ENCODE measurements at regions not wholly inside any gene's neighbourhood (a gene's known extent, or its start where the extent isn't known, plus 50 kb on each side); places are given as distances from the start of the nearest gene placed in this dataset.
A peak's percentile ranks its signal among the peaks of the same experiment; 100 is the strongest.

DNA sequence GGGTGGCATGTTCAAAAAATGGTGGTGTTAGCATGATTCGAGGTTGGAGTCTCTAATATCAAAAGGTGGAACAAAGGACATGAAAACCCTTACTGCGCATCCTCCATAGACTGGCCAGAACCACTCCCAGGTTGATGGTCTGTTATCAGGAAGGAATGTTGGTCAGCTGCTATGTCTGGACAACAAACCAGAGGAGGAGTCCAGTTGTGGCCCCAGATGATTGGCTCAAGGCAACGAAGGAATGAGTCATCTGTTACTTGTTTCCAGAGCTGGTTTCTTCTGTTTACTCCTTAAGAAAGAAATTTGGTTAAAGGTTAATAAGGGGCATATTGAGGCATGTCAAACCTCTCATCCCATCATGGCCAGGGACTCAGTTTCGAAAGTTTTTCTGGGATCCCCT lies 56.8 kb upstream of the GRIA4 start:
- no peaks in the 10 kb centered on the region for H3K36me3 Mint-ChIP-seq
- no peaks in the 10 kb centered on the region for H3K4me1 Mint-ChIP-seq
- H3K4me3 Mint-ChIP-seq, result no peak overlapping the region
- no peaks in the 10 kb centered on the region for H3K9me3 Mint-ChIP-seq
- no peak for ATAC-seq
- no peaks in the 10 kb centered on the region for H3K27me3 Mint-ChIP-seq
- H3K27ac Mint-ChIP-seq, result no peak overlapping the region

DNA sequence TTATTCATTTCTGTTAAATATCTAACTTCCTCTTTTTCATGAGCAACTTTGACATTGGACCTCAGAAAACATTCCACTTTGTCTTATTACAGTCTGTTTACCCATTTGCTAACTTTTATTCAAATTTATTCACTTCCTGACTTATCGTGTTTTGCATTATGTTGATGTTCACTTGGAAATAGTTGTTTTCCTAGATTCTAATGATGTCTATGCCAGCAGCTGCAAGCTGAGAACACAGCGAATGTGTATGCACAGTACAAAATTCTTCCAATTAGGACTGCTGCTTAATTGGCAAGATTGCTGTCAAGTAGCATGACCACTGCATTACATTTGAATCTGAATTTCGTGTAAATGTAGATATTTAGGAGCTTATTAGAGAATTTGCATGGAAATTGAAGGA lies 61.5 kb upstream of the GRIA4 start:
- peaks cover 4% of the 10 kb centered on the region for H3K4me1 Mint-ChIP-seq
- H3K9me3 Mint-ChIP-seq, result no peaks in the 10 kb centered on the region
- no peaks in the 10 kb centered on the region for H3K27me3 Mint-ChIP-seq
- H3K4me3 Mint-ChIP-seq, result no peak overlapping the region
- H3K36me3 Mint-ChIP-seq, result no peaks in the 10 kb centered on the region
- no peak for ATAC-seq
- H3K27ac Mint-ChIP-seq, result no peak overlapping the region

DNA sequence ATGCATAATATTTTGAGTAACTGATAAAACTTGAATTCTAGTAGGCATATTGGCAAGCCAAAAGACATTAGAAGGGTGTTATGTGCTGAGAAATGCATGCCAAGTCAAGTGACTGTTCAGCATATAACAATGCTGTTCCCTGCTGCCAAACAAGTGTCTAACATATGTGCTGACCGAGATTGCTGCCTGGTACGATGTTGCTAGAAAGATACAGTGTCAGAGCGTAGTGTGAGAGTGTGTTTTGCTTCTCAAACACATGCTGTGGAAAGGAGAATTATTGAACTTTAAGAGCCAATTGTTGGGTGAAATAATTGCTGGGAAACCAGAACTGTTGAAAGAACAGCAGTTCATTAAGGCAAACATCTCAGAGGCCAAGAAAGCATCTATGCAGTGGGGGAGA lies 71.3 kb upstream of the GRIA4 start:
- no peaks in the 10 kb centered on the region for H3K27me3 Mint-ChIP-seq
- no peak overlapping the region for H3K4me3 Mint-ChIP-seq
- no peaks in the 10 kb centered on the region for H3K9me3 Mint-ChIP-seq
- ATAC-seq, result no peak
- H3K36me3 Mint-ChIP-seq, result no peaks in the 10 kb centered on the region
- no peaks in the 10 kb centered on the region for H3K4me1 Mint-ChIP-seq
- no peak overlapping the region for H3K27ac Mint-ChIP-seq

DNA sequence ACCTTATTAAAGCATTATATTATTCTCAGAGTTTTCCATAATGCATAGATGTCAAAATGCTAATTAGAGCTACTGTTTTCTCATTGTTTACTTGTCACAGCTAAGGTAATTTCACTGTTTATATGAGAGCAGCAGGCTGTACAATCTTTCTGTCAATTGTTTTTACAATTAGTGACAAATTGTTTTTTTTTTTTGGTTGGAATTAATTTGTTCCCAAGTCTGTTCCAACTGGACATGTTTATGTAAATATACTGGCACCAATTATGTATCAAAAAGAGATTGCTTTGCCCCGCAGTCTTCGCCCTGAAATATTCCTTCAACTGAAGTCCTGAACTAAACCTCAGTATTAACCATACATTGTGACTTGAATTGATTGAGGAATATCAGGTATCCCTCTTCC lies 72.3 kb upstream of the GRIA4 start:
- H3K27me3 Mint-ChIP-seq, result no peaks in the 10 kb centered on the region
- H3K27ac Mint-ChIP-seq, result no peak overlapping the region
- H3K4me1 Mint-ChIP-seq, result no peaks in the 10 kb centered on the region
- H3K36me3 Mint-ChIP-seq, result no peaks in the 10 kb centered on the region
- H3K9me3 Mint-ChIP-seq, result no peaks in the 10 kb centered on the region
- H3K4me3 Mint-ChIP-seq, result no peak overlapping the region
- ATAC-seq, result no peak

DNA sequence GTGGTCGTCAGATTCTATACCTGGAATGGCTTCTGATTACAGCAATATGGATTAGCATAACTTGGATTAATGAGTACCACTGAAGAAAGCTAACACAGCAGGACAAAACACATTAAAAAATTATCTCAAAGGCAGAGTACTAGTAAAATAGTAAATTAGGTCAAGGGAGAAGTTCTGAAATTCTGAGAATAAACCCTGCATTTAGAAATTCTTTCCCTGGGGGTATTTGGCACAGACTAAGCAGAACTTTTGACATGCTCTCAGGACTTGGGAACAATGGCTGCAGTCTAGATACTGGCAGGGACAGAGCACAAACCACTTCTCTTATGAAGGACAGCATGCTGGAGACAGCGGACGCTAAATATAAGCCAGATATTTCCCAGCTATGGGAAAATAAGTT lies 85.6 kb upstream of the GRIA4 start:
- ATAC-seq, result no peak
- H3K27ac Mint-ChIP-seq, result no peak overlapping the region
- H3K9me3 Mint-ChIP-seq, result peaks cover 12% of the 10 kb centered on the region
- H3K4me3 Mint-ChIP-seq, result no peak overlapping the region
- no peaks in the 10 kb centered on the region for H3K36me3 Mint-ChIP-seq
- no peaks in the 10 kb centered on the region for H3K4me1 Mint-ChIP-seq
- no peaks in the 10 kb centered on the region for H3K27me3 Mint-ChIP-seq

DNA sequence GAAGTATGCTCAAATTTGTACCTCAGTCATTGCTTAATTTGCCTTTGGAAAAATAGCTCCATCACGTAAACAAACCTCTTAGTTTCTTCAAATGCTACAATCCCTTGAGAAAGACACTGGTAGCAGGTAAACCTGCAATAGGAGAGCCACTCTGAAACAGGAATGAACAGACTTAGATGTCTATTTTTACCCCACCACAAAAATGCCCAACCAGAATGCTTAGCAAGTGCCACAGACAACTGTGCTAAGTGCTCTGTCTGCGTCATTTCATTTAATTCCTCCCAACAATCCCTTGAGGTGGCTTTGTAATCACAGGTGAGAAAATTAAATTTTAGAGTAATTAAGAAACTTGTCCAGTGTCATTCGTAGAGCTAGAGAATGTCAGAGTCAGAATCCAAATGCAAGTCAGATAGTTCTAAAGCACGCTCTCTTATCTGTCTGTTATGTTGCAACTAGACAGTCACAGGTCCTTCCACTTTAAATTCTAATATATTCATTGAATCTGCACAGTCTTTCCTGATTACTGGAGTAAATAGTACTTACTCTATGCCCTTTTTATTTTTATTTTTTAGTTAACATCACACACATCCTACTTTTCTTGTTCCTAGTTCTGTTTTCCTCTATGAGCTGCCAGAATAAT lies 89.0 kb upstream of the GRIA4 start:
- Mint-ChIP-seq H3K4me3 (no peak overlapping the region), H3K27ac (no peak overlapping the region), H3K4me1 (no peaks in the 10 kb centered on the region), H3K9me3 (peaks cover 8% of the 10 kb centered on the region), H3K27me3 (no peaks in the 10 kb centered on the region), H3K36me3 (no peaks in the 10 kb centered on the region)
- ATAC-seq, result no peak

DNA sequence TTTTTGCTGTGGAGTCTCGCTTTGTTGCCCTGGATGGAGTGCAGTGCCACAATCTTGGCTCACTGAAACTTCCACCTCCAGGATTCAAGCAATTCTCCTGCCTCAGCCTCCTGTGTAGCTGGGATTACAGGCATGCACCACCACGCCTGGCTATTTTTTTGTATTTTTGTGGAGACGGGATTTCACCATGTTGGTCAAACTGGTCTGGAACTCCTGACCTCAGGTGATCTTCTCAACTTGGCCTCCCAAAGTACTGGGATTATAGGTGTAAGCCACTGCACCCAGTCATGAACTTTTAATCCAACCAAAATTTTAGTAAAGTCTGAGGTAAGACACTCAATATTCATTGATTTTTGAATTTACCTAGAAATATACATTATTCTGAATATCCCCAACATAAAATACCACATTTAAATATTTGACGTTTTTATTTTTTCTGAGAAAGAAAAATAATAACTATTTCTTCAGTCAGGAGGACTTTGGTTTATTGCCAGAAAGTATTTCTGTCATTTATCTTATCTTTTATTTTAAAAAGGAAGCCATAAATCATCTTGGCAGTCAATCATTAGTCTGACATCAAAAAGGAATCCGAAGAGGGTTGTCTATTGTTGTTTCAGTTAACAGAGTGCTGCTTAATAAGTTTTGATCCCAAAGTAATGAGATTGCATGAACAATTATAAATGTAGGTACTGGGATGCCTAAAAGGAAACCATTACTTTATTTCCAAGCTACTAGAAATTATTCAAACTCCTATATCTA lies 102.2 kb upstream of the GRIA4 start:
- H3K4me1 Mint-ChIP-seq, result no peaks in the 10 kb centered on the region
- no peaks in the 10 kb centered on the region for H3K9me3 Mint-ChIP-seq
- no peaks in the 10 kb centered on the region for H3K27me3 Mint-ChIP-seq
- H3K4me3 Mint-ChIP-seq, result no peak overlapping the region
- no peaks in the 10 kb centered on the region for H3K36me3 Mint-ChIP-seq
- ATAC-seq, result no peak
- H3K27ac Mint-ChIP-seq, result no peak overlapping the region

DNA sequence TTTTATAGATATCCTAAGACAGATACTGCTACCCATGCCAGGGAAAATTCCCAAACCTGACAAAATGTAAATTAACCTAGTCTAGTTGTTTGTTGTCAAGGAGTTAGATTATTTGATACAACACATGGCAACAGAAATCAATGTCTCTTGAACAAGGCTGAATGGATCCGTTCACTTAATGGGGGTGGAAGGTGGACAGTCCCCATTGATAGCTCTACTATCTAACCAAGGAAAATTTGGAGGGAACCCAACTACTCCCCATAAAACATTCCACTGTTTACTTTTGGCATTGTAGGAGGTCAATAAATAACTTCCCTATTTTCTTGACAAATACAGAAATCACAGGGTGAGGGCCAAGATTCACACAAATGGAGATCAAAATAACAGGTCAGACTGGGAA lies 117.9 kb upstream of the GRIA4 start:
- no peaks in the 10 kb centered on the region for H3K36me3 Mint-ChIP-seq

DNA sequence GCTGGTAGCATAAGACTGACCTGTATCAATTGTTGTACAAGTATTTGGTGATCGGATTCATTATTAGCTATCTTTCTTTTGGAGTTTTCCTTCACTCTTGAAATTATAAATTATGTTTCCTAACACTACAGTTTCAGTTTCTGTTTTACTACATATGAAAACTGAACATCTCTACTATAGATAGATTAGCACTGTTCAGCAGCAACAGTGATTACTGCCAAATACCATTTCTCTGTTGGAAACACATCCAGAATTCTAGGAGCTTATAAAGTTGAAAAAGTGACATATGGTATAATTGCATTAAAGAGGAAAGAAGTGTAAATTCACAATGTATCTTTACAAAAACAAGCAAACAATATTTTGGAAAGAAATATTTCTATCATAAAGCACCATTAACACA lies 118.5 kb upstream of the GRIA4 start:
- H3K27me3 Mint-ChIP-seq, result no peaks in the 10 kb centered on the region
- no peaks in the 10 kb centered on the region for H3K36me3 Mint-ChIP-seq
- H3K4me1 Mint-ChIP-seq, result no peaks in the 10 kb centered on the region
- no peaks in the 10 kb centered on the region for H3K9me3 Mint-ChIP-seq
- H3K27ac Mint-ChIP-seq, result no peak overlapping the region
- ATAC-seq, result no peak
- no peak overlapping the region for H3K4me3 Mint-ChIP-seq

More for the DNA sequence above, 117.9 kb upstream of the GRIA4 start:
- ATAC-seq, result no peak
- H3K4me1 Mint-ChIP-seq, result no peaks in the 10 kb centered on the region
- no peaks in the 10 kb centered on the region for H3K27me3 Mint-ChIP-seq
- no peak overlapping the region for H3K4me3 Mint-ChIP-seq
- H3K27ac Mint-ChIP-seq, result no peak overlapping the region
- no peaks in the 10 kb centered on the region for H3K9me3 Mint-ChIP-seq

DNA sequence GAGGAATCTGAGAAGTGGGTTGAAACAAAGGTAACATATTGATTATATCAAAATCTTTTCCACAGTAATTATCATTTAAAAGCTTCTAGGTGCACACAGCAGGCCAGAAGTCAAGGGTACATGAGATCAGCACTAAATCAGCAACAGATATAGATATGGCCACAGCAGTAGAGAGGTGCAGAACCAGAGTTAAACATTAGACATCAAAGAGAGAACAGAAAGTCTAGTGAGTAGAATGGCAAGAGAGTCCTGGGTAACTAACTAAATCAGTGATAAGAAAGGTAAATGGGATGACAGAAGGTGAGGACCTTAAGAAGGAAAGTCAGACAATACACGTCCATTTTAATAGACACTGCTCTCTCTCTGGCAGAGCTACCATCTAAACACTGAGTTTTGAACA lies 119.5 kb upstream of the GRIA4 start:
- no peaks in the 10 kb centered on the region for H3K4me1 Mint-ChIP-seq
- no peaks in the 10 kb centered on the region for H3K27me3 Mint-ChIP-seq
- no peak overlapping the region for H3K27ac Mint-ChIP-seq
- H3K4me3 Mint-ChIP-seq, result no peak overlapping the region
- no peak for ATAC-seq
- no peaks in the 10 kb centered on the region for H3K9me3 Mint-ChIP-seq
- H3K36me3 Mint-ChIP-seq, result no peaks in the 10 kb centered on the region

DNA sequence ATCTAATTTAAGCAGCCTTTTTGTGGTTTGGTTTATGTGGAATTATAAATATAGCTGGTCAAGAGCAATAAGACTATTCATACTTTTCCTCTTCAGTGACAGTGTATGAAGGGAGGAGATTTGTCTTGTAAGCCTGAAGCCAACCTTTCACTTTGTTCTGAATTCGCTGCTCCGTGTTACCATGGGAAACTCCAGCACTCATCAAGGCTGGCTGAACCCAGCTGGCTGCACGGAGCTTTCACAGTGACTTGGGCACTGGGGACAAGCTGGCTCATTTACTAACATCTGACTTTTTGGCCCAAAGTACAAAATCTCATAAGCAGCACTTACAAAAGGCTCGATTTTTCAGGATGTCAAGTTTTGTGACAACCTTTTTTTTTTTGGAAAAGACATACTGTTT lies 120.4 kb upstream of the GRIA4 start:
- ATAC-seq, result peak; percentile 20
- no peaks in the 10 kb centered on the region for H3K27me3 Mint-ChIP-seq
- H3K27ac Mint-ChIP-seq, result no peak overlapping the region
- H3K4me1 Mint-ChIP-seq, result no peaks in the 10 kb centered on the region
- no peaks in the 10 kb centered on the region for H3K36me3 Mint-ChIP-seq
- no peaks in the 10 kb centered on the region for H3K9me3 Mint-ChIP-seq
- no peak overlapping the region for H3K4me3 Mint-ChIP-seq

DNA sequence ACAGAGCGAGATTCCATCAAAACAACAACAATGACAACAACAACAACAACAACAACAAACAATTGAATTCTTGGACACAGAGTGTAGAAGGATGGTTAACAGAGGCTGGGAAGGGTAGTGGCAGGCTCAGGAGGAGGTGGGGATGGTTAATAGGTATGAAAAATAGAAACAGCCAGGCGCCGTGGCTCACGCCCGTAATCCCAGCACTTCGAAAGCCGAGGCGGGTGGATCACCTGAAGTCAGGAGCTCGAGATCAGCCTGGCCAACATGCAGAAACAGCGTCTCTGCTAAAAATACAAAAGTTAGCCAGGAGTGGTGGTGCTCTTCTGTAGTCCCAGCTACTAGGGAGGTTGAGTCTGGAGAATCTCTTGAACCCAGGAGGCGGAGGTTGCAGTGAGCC lies 122.9 kb upstream of the GRIA4 start:
- Mint-ChIP-seq H3K4me3 (no peak overlapping the region), H3K9me3 (no peaks in the 10 kb centered on the region), H3K4me1 (no peaks in the 10 kb centered on the region), H3K27me3 (no peaks in the 10 kb centered on the region), H3K27ac (no peak overlapping the region), H3K36me3 (no peaks in the 10 kb centered on the region)
- no peak for ATAC-seq

DNA sequence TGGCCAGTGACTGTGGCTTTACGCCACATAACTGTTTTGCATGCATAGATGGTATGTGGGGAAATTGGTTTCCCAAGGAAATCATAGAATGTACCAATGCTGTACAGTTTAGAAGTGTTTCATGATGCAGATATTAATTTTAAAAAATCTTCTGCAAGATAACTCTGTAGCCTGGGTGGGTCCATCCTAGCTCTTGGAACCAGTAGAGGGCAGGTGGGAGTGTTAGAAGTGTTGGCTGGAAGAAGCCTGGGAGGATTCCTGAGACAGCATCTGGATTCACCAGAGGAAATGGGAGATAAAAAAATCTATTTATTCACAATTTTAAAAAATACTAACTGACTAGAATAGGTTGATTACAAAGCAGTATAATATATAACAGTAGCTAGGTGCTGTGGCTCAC lies 139.9 kb upstream of the GRIA4 start:
- no peaks in the 10 kb centered on the region for H3K9me3 Mint-ChIP-seq
- no peaks in the 10 kb centered on the region for H3K27me3 Mint-ChIP-seq
- H3K36me3 Mint-ChIP-seq, result no peaks in the 10 kb centered on the region
- H3K4me3 Mint-ChIP-seq, result no peak overlapping the region
- H3K27ac Mint-ChIP-seq, result no peak overlapping the region
- no peak for ATAC-seq
- no peaks in the 10 kb centered on the region for H3K4me1 Mint-ChIP-seq

DNA sequence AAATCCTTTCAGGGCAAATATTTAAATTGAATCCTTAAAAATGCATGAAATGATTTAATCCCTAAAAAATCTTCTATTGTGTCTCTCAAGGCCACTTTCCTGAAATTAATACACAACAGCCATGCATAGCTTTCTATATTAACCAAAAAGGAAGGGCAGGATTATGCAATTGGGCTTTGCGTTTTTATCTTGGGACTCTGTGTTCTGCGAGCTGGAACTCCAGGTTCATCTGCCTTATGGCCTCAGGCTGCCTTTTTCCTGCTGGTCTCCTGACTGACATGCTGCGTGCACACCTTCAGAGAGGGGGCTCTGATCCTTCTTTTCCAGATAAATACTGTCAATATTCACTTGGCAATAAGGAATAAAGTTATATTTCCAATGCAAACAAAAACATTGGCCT lies 141.7 kb upstream of the GRIA4 start:
- Mint-ChIP-seq H3K4me1 (no peaks in the 10 kb centered on the region), H3K36me3 (no peaks in the 10 kb centered on the region), H3K4me3 (no peak overlapping the region), H3K27me3 (no peaks in the 10 kb centered on the region), H3K9me3 (no peaks in the 10 kb centered on the region), H3K27ac (no peak overlapping the region)
- no peak for ATAC-seq

DNA sequence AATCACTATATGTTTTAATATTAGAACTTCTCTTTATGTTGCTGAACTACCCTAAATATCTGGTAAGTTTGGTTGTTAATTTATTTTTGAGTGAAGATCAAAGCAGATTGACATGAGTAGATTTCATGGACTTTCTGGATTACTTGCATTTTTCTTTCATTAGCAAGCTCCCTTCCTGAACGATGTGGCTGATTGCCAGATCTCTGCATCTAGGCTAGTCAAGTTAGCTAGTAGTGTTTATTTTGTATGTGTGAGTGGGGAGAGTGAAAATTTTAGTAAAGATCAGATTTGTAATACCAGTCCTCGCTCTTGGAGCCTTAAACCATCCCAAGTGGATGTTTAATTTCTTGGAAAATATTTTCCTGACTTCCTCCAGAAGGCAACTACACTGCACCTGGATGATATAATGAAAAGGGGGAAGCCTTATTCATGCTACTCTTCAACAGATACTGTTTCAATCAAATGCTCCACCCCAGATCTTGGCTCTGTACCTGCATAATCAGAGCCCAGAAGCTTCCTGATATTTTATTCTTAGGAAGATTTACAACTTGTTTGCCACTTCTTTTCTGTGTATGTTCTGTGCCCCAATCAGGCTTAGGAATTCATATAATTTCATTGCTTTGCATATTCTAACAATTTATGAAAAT lies 143.2 kb upstream of the GRIA4 start:
- H3K9me3 Mint-ChIP-seq, result no peaks in the 10 kb centered on the region
- H3K4me1 Mint-ChIP-seq, result no peaks in the 10 kb centered on the region
- H3K36me3 Mint-ChIP-seq, result no peaks in the 10 kb centered on the region

DNA sequence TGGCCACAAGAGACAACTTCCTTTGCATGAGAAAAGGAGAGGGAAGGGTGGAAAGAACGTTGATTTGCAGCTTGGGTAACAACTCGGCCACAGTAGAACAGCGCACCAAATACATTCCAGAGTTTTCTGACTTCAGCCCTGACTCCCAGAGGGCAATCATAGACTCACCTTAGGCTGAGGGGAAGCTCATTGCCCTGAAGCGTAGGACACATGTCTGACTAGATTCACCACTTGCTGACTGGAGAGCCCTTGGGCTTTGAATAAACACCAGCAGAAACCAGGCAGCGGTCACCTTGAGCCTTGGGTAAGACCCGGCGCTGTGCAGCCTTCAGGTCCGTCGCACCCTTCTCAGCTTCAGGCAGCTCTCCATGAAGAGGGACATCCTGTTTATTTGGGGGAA lies 151.8 kb upstream of the GRIA4 start:
- Mint-ChIP-seq H3K27ac (no peak overlapping the region), H3K9me3 (peaks cover 5% of the 10 kb centered on the region)

More for the DNA sequence above, 143.2 kb upstream of the GRIA4 start:
- Mint-ChIP-seq H3K4me3 (no peak overlapping the region), H3K27me3 (no peaks in the 10 kb centered on the region), H3K27ac (no peak overlapping the region)
- ATAC-seq, result no peak

More for the DNA sequence above, 151.8 kb upstream of the GRIA4 start:
- no peaks in the 10 kb centered on the region for H3K4me1 Mint-ChIP-seq
- no peaks in the 10 kb centered on the region for H3K27me3 Mint-ChIP-seq
- no peaks in the 10 kb centered on the region for H3K36me3 Mint-ChIP-seq
- ATAC-seq, result peak; percentile 12
- H3K4me3 Mint-ChIP-seq, result no peak overlapping the region

Measured in stimulated activated memory B cell treated with anti-CD40 and anti-IgM and Interleukin-4, amounts not matched to agents 10 μg/mL and 1 μg/mL and 100 μg/mL, for 72 hours (primary cell).